GM10248 (cell line): ENCODE measurements at regions not wholly inside any gene's neighbourhood (a gene's known extent, or its start where the extent isn't known, plus 50 kb on each side); places are given as distances from the start of the nearest gene placed in this dataset.

Experiments
- CTCF ChIA-PET: fragments of 300-600 bp; sonication (Branson Sonifier 250); formaldehyde crosslinking; extraction: SDS; loops from one replicate; lab custom pipeline; 2021; ENCODE audit warnings: antibody characterized with exemption; lab: Yijun Ruan, JAX
- POLR2A ChIA-PET: fragments of 350-650 bp; sonication (Branson Sonifier 250); formaldehyde crosslinking; extraction: SDS; loops from one replicate; lab custom pipeline; 2020; ENCODE audit warnings: antibody characterized with exemption; lab: Yijun Ruan, JAX
- DNase-seq: peaks from one replicate; pipeline ENCODE4 v3.0.0; 2012; ENCODE audit errors: extremely low spot score
- CTCF ChIP-seq: IDR thresholded peaks from 2 replicates; pipeline ENCODE4 v1.5.1; 2012; ENCODE audit warnings: mild to moderate bottlenecking, low read depth; ENCODE audit errors: extremely low read depth, missing control alignments, control extremely low read depth

DNA sequence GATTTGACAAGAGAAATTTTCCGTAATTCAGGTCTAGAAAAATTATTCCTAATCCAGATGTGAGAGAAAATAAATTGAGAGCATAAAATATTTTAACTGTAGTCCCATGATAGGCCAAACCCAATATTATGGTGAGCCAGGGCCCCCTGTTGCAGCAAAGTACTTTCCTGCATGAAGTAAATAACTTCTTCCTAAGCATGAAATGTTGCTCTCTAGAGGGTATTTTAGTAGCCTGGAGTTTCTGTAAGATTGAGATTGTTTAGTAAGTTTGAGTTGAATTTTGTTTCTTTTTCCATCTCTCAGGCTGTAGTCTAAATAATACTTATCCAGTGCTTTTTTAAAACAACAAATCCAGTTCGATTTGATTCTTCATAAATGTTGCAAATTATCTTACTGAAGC is 317.5 kb upstream of the MPDZ start:
- no peak for TF ChIP-seq CTCF
- no peak for DNase-seq
- ChIA-PET CTCF (no interaction called here), POLR2A (no interaction called here)

DNA sequence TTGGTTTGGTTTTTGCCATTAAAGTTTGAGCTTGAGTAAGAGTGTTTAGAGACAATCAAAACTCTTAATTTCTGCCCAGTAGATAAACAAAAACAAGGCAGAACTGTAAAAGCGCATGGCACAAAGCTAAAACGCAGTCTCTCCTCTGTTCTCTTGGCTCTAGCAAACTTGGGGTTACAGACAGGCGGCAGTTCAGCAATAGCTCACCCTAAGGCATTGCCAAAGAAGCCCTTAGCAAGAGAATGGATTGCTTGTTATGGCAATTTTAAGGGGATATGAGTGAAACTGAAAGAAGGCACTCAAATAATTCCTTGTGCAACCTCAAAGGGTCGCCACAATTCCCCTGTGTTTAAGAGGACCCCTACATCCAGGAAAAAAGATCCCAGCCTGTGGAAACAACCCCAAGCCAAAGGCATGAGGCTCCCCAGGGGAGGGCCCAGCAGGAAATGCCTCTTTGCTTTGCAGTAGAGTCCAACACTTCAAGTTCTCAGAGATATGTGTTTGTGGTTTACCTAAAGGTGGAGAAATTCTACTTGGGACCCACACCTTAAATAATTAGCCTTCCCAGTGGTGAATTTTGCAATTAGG is 317.0 kb upstream of the MPDZ start:
- ChIA-PET POLR2A (no interaction called here), CTCF (no interaction called here)
- no peak for DNase-seq
- no peak for TF ChIP-seq CTCF

DNA sequence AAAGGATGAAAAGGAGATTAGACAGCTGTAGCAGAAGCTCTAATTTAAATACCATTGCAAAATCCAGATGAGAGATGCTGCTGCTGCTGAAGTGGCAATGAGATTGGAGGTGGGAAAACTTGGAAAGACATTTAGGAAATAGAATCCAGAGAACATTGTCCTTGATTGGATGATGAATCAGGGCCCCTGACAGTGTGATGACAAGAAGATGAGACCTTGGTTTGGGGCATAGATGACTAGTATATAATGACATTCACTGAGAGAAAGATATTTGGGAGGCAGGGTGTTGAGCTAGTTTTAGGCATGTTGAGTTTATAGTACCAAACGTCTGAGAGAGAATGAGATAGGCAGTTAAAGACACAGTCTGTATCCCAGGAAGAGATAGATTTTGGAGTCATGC is 311.5 kb upstream of the MPDZ start:
- POLR2A ChIA-PET, result no interaction called here

GRCh38 chr9:13589034-13589737 is 309.7 kb upstream of the MPDZ start:
- POLR2A ChIA-PET, result no interaction called here
- no peak for DNase-seq
- CTCF ChIA-PET, result interaction anchor here (1.3 kb wide), 1 partner anchor 10 kb away, joined by 3 read pairs; no protein-coding TSS in a partner anchor
- no peak for TF ChIP-seq CTCF

More for the DNA sequence above, 311.5 kb upstream of the MPDZ start:
- no peak for DNase-seq
- CTCF ChIA-PET, result interaction anchor here (1.0 to 1.2 kb wide), 2 partner anchors 9 to 62 kb away, joined by 3 read pairs; no protein-coding TSS in a partner anchor
- TF ChIP-seq CTCF, result no peak

GRCh38 chr9:13588151-13589033 is 308.9 kb upstream of the MPDZ start:
- no peak for DNase-seq
- no peak for TF ChIP-seq CTCF
- ChIA-PET POLR2A (no interaction called here), CTCF (no interaction called here)

DNA sequence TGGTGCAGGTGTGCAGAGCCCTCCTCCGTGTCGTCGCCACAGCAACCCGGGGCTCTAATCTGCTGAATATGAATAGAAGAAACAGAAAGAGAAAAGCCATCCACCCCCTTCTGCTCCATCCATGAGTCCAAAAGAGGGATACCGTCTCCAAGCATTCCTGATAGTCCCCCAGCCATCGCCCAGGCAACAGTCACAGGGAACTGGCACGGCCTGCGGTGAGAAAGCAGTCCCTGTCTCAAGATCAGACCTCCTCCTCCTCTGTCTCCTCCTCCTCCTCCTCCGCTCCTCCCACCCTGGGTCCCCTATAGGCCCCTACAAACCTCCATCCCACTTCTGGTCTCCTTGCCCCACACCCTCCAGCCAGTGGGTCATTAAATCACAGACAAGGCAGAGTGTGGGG is 308.1 kb upstream of the MPDZ start:
- POLR2A ChIA-PET, result no interaction called here
- DNase-seq, result no peak
- CTCF ChIA-PET, result no interaction called here
- no peak for TF ChIP-seq CTCF
